Panc1 (cell line): ENCODE measurements at regions not wholly inside any gene's neighbourhood (a gene's known extent, or its start where the extent isn't known, plus 50 kb on each side); places are given as distances from the start of the nearest gene placed in this dataset.

Experiments
- ATAC-seq: fragments of 200-7000 bp; cut with Tn5 transposase; 2 replicates; pipeline ENCODE4 v1.9.1; 2020; ENCODE audit warnings: mild to moderate bottlenecking, moderate library complexity
- BruUV-seq: library from RNA; stranded (reverse); fragments of 400-500 nt; replicated peaks from 2 replicates; lab custom pipeline; 2021; lab: Mats Ljungman, UMichigan
- CTCF ChIA-PET: fragments of 300-600 bp; sonication (Branson Sonifier 250); formaldehyde crosslinking; loops from one replicate; lab custom pipeline; 2022; ENCODE audit warnings: antibody characterized with exemption; lab: Charles Lee
- POLR2A ChIA-PET: fragments of 300-600 bp; sonication (Branson Sonifier 250); formaldehyde crosslinking; loops from one replicate; lab custom pipeline; 2022; ENCODE audit warnings: antibody characterized with exemption; lab: Charles Lee
- DNase-seq: peaks from one replicate; pipeline ENCODE4 v3.0.0-alpha.2; 2010; ENCODE audit warnings: low read depth, low spot score
- H3K27ac ChIP-seq: 2 replicates; pipeline ENCODE4 v1.5.1; 2011; ENCODE audit warnings: mild to moderate bottlenecking, low read length, inconsistent platforms
- H3K27me3 ChIP-seq: fragments of 200-500 bp; sonication (Bioruptor generic); 2 replicates; pipeline ENCODE4 v1.6.0; 2014; ENCODE audit warnings: low read length, inconsistent platforms; ENCODE audit not compliant: control insufficient read depth, insufficient read depth
- H3K36me3 ChIP-seq: fragments of 200-500 bp; sonication (Bioruptor generic); 2 replicates; pipeline ENCODE4 v1.5.1; 2014; ENCODE audit warnings: inconsistent platforms, mild to moderate bottlenecking, low read length, moderate library complexity; ENCODE audit not compliant: control insufficient read depth, insufficient read depth
- H3K4me1 ChIP-seq: 2 replicates; pipeline ENCODE4 v1.5.1; 2011; ENCODE audit warnings: inconsistent platforms, mild to moderate bottlenecking, low read length, moderate library complexity; ENCODE audit not compliant: control insufficient read depth, insufficient read depth
- H3K4me3 ChIP-seq, 2 experiments: 2 replicates each; pipeline ENCODE4 v1.5.1; 2011 to 2012; ENCODE audit warnings: low read depth in 2 of 2, low read length in 2 of 2, mild to moderate bottlenecking in 2 of 2, inconsistent platforms in 1 of 2, moderate library complexity in 1 of 2
- H3K9me3 ChIP-seq: fragments of 200-500 bp; sonication (Bioruptor generic); 2 replicates; pipeline ENCODE4 v1.5.1; 2014; ENCODE audit warnings: low read depth, mild to moderate bottlenecking, inconsistent platforms, low read length, moderate library complexity; ENCODE audit not compliant: control insufficient read depth, insufficient read depth
- CTCF ChIP-seq: fragments of 450-650 bp; IDR thresholded peaks from 2 replicates; pipeline ENCODE4 v1.5.1; 2017; ENCODE audit warnings: mild to moderate bottlenecking
- POLR2AphosphoS5 ChIP-seq: IDR thresholded peaks from 2 replicates; pipeline ENCODE4 v1.6.1; 2012; ENCODE audit warnings: mild to moderate bottlenecking, low read depth, low read length, moderate library complexity
- REST ChIP-seq, 2 experiments: IDR thresholded peaks; 2 replicates each; pipeline ENCODE4 v1.6.1; 2011 to 2012; ENCODE audit warnings: low read depth in 2 of 2, control low read depth in 1 of 2, low read length in 1 of 2, mild to moderate bottlenecking in 1 of 2, moderate library complexity in 1 of 2; ENCODE audit not compliant: insufficient read depth in 1 of 2
- SIN3A ChIP-seq: IDR thresholded peaks from 2 replicates; pipeline ENCODE4 v1.6.1; 2012; ENCODE audit warnings: low read depth, mild to moderate bottlenecking, low read length, moderate library complexity, borderline replicate concordance; ENCODE audit not compliant: insufficient read depth
- TCF7L2 ChIP-seq: IDR thresholded peaks from 2 replicates; pipeline ENCODE4 v1.6.1; 2011; ENCODE audit warnings: mild to moderate bottlenecking, low read depth, low read length, inconsistent platforms
- in situ Hi-C: cut with HindIII; loops from 2 replicates; pipeline ENCODE4 v1.10.0; 2016; ENCODE audit warnings: low sequenced_read_pairs, low pct_unique_long_range_greater_than_20kb
- intact Hi-C: fragments of 100-400 bp; cut with micrococcal nuclease; formaldehyde crosslinking; loops from one replicate; pipeline ENCODE4 v1.10.0; 2022; ENCODE audit not compliant: unreplicated experiment

- POLR2A ChIA-PET, result no interaction called here
Measured at GRCh38 chr6:140736231-140736630, 1361.8 kb upstream of the CITED2 start.

GRCh38 chr6:140732991-140733390 lies 1358.5 kb upstream of the CITED2 start:
- H3K4me1 ChIP-seq, result no peaks in the 10 kb centered on the region
- DNase-seq (no peak), ATAC-seq (no peak)
- CTCF ChIA-PET, result no interaction called here
- H3K4me3 ChIP-seq, result no peak overlapping the region
- no peak for TF ChIP-seq CTCF
- TF ChIP-seq SIN3A, result no peak
- TF ChIP-seq REST (IDR thresholded peaks at IDR 0.05; ENCODE audit: insufficient read depth in 1 of 2, low read depth in 2 of 2, low read length in 1 of 2), result no peak
- no peak for TF ChIP-seq TCF7L2
- no peak for TF ChIP-seq POLR2AphosphoS5
- no peaks in the 10 kb centered on the region for H3K9me3 ChIP-seq
- H3K27me3 ChIP-seq, result no peaks in the 10 kb centered on the region
- intact Hi-C loops (no loop called here), in situ Hi-C loops (no loop called here)
- no peaks in the 10 kb centered on the region for H3K36me3 ChIP-seq
- no TSS peak for BruUV-seq
- POLR2A ChIA-PET, result no interaction called here
- no peak overlapping the region for H3K27ac ChIP-seq

More at GRCh38 chr6:140736231-140736630, 1361.8 kb upstream of the CITED2 start:
- CTCF ChIA-PET, result no interaction called here
- ATAC-seq (no peak), DNase-seq (no peak)
- TF ChIP-seq TCF7L2 (no peak), REST (IDR thresholded peaks at IDR 0.05; ENCODE audit: insufficient read depth in 1 of 2, low read depth in 2 of 2, low read length in 1 of 2) (no peak), SIN3A (no peak), CTCF (no peak), POLR2AphosphoS5 (no peak)
- Histone ChIP-seq H3K36me3 (no peaks in the 10 kb centered on the region), H3K27me3 (no peaks in the 10 kb centered on the region), H3K4me1 (no peaks in the 10 kb centered on the region), H3K27ac (no peak overlapping the region), H3K9me3 (no peaks in the 10 kb centered on the region), H3K4me3 (no peak overlapping the region)
- intact Hi-C loops (no loop called here), in situ Hi-C loops (no loop called here)
- BruUV-seq, result no TSS peak
